SK-N-MC (cell line): ENCODE measurements at regions not wholly inside any gene's neighbourhood (a gene's known extent, or its start where the extent isn't known, plus 50 kb on each side); places are given as distances from the start of the nearest gene placed in this dataset.

Experiments used
- EZH2 ChIP-seq: fragments of 200-600 bp; sonication (generic); IDR thresholded peaks from one replicate; pipeline ENCODE4 v1.6.1; 2017; ENCODE audit warnings: antibody characterized with exemption
- FOXP2 ChIP-seq: optimal IDR thresholded peaks from 2 replicates; pipeline ENCODE3; 2011; ENCODE audit warnings: mild to moderate bottlenecking, moderate library complexity; ENCODE audit not compliant: insufficient read depth; ENCODE audit errors: extremely low read length, control extremely low read depth
- POLR2AphosphoS5 ChIP-seq: IDR thresholded peaks from 2 replicates; pipeline ENCODE4 v1.6.1; 2012; ENCODE audit warnings: mild to moderate bottlenecking, low read depth, low read length, borderline replicate concordance

- no peak for TF ChIP-seq EZH2
- TF ChIP-seq FOXP2 = no peak
- TF ChIP-seq POLR2AphosphoS5 = no peak
These were observed 181.2 kb upstream of the ESRRG start for GRCh38 chr1:216904471-216904870.
